HCT116 (cell line): ENCODE measurements at regions not wholly inside any gene's neighbourhood (a gene's known extent, or its start where the extent isn't known, plus 50 kb on each side); places are given as distances from the start of the nearest gene placed in this dataset.

ENCODE experiments used
- ATAC-seq: fragments of 200-7000 bp; cut with Tn5 transposase; 2 replicates; pipeline ENCODE4 v1.9.1; 2020; ENCODE audit warnings: mild to moderate bottlenecking, moderate library complexity
- BruUV-seq: library from RNA; stranded (reverse); fragments of 400-500 nt; replicated peaks from 2 replicates; lab custom pipeline; 2021; lab: Mats Ljungman, UMichigan
- CTCF ChIA-PET: fragments of 300-600 bp; sonication (Branson Sonifier 250); formaldehyde crosslinking; loops from one replicate; lab custom pipeline; 2021; ENCODE audit warnings: antibody characterized with exemption; lab: Charles Lee
- POLR2A ChIA-PET: fragments of 300-600, 350-600 bp; sonication (Branson Sonifier 250); formaldehyde crosslinking; loops from one replicate; lab custom pipeline; 2021; ENCODE audit warnings: antibody characterized with exemption; lab: Charles Lee
- RAD21 ChIA-PET, 2 experiments: fragments of 300-600 bp; sonication (Branson Sonifier 250); formaldehyde crosslinking; loops; one replicate each; lab custom pipeline; 2023; ENCODE audit warnings: low total read pairs in 2 of 2; ENCODE audit not compliant: uncharacterized antibody in 2 of 2, unreplicated experiment in 2 of 2, low non-redundant PET in 1 of 2; lab: Charles Lee
- DNase-seq: peaks from one replicate; pipeline ENCODE4 v3.0.0-alpha.2; 2010; ENCODE audit warnings: low read depth, low spot score
- H2AFZ ChIP-seq: fragments of 200-600 bp; shearing (Covaris generic), sonication (generic); 2 replicates; pipeline ENCODE4 v1.6.1; 2017; ENCODE audit warnings: low read depth, mixed run types, mixed read lengths, antibody characterized with exemption, low read length; ENCODE audit not compliant: poor library complexity, severe bottlenecking
- H3K27ac ChIP-seq: 2 replicates; pipeline ENCODE4 v1.5.1; 2012; ENCODE audit warnings: low read depth, low read length
- H3K27me3 ChIP-seq: fragments of 200-600 bp; sonication (generic); 2 replicates; pipeline ENCODE4 v1.6.1; 2016; ENCODE audit warnings: mixed run types, low read length, mixed read lengths; ENCODE audit not compliant: insufficient read depth
- H3K36me3 ChIP-seq, 2 experiments: fragments of 200-500 bp in 1 of 2; fragments of 200-600 bp in 1 of 2; sonication (Bioruptor generic) in 1 of 2; sonication (generic) in 1 of 2; 2 replicates each; pipeline versions ENCODE4 v1.5.1 to v1.6.1; 2014 to 2016; ENCODE audit warnings: low read length in 2 of 2, inconsistent platforms in 1 of 2, mixed read lengths in 1 of 2, mixed run types in 1 of 2; ENCODE audit not compliant: insufficient read depth in 2 of 2, control insufficient read depth in 1 of 2
- H3K4me1 ChIP-seq, 2 experiments: fragments of 200-600 bp in 1 of 2; sonication (generic) in 1 of 2; 2 replicates each; pipeline versions ENCODE4 v1.5.1 to v1.6.1; 2012 to 2017; ENCODE audit warnings: low read length in 2 of 2, inconsistent platforms in 1 of 2, mild to moderate bottlenecking in 1 of 2, mixed read lengths in 1 of 2, mixed run types in 1 of 2, moderate library complexity in 1 of 2; ENCODE audit not compliant: insufficient read depth in 2 of 2, control insufficient read depth in 1 of 2
- H3K4me2 ChIP-seq: fragments of 200-600 bp; sonication (generic); 2 replicates; pipeline ENCODE4 v1.6.1; 2017; ENCODE audit warnings: mixed run types, low read length, mixed read lengths
- H3K4me3 ChIP-seq, 2 experiments: fragments of 200-600 bp in 1 of 2; sonication (generic) in 1 of 2; replicated peaks in 1 of 2; 2 replicates each; pipeline ENCODE4 v1.5.1; 2011 to 2016; ENCODE audit warnings: low read length in 2 of 2, control low read depth in 1 of 2, low read depth in 1 of 2, mild to moderate bottlenecking in 1 of 2, mixed read lengths in 1 of 2, mixed run types in 1 of 2
- H3K79me2 ChIP-seq: fragments of 200-600 bp; sonication (generic); 2 replicates; pipeline ENCODE4 v1.6.1; 2017; ENCODE audit warnings: mild to moderate bottlenecking, mixed run types, low read length, moderate library complexity, mixed read lengths; ENCODE audit not compliant: insufficient read depth
- H3K9ac ChIP-seq: fragments of 200-600 bp; sonication (generic); 2 replicates; pipeline ENCODE4 v1.6.1; 2016; ENCODE audit warnings: low read length, mixed read lengths
- H3K9me2 ChIP-seq: fragments of 200-600 bp; sonication (generic), shearing (Covaris generic); 2 replicates; pipeline ENCODE4 v1.6.1; 2017; ENCODE audit warnings: mixed run types, mild to moderate bottlenecking, moderate library complexity; ENCODE audit not compliant: insufficient read depth
- H3K9me3 ChIP-seq, 2 experiments: fragments of 200-500 bp in 1 of 2; fragments of 200-600 bp in 1 of 2; sonication (Bioruptor generic) in 1 of 2; sonication (generic) in 1 of 2; 2 replicates each; pipeline ENCODE4 v1.6.1; 2014 to 2017; ENCODE audit warnings: low read length in 2 of 2, mixed read lengths in 2 of 2, inconsistent platforms in 1 of 2, low read depth in 1 of 2, mild to moderate bottlenecking in 1 of 2, mixed run types in 1 of 2, moderate library complexity in 1 of 2; ENCODE audit not compliant: control insufficient read depth in 1 of 2, insufficient read depth in 1 of 2
- H4K20me1 ChIP-seq: fragments of 200-600 bp; sonication (generic), shearing (Covaris generic); 2 replicates; pipeline ENCODE4 v1.6.1; 2017; ENCODE audit warnings: mixed run types, mild to moderate bottlenecking, moderate library complexity; ENCODE audit not compliant: insufficient read depth
- CBX3 ChIP-seq: IDR thresholded peaks from 2 replicates; pipeline ENCODE4 v1.6.1; 2012; ENCODE audit warnings: low read depth
- CTCF ChIP-seq, 3 experiments: fragments of 200-600 bp in 1 of 3; sonication (generic) in 1 of 3; IDR thresholded peaks in 2 of 3; conservative IDR thresholded peaks in 1 of 3; 2 replicates each; pipeline ENCODE4 v1.5.1; 2012 to 2017; ENCODE audit warnings: low read depth in 2 of 3, low read length in 2 of 3, antibody characterized with exemption in 1 of 3, borderline replicate concordance in 1 of 3, control low read depth in 1 of 3, mild to moderate bottlenecking in 1 of 3, mixed read lengths in 1 of 3, mixed run types in 1 of 3, moderate library complexity in 1 of 3; ENCODE audit not compliant: insufficient read depth in 1 of 3
- JUND ChIP-seq: IDR thresholded peaks from 2 replicates; pipeline ENCODE4 v1.6.1; 2012
- SIN3A ChIP-seq: IDR thresholded peaks from 2 replicates; pipeline ENCODE4 v1.6.1; 2012; ENCODE audit warnings: low read depth
- ZBTB33 ChIP-seq: IDR thresholded peaks from 2 replicates; pipeline ENCODE4 v1.6.1; 2011; ENCODE audit warnings: mild to moderate bottlenecking, low read length, moderate library complexity; ENCODE audit not compliant: insufficient replicate concordance; ENCODE audit errors: extremely low read depth
- ZNF274 ChIP-seq: fragments of 200-500 bp; sonication (Bioruptor generic); IDR thresholded peaks from 2 replicates; pipeline ENCODE4 v1.6.1; 2014; ENCODE audit warnings: mild to moderate bottlenecking, low read depth, low read length, inconsistent platforms
- intact Hi-C: fragments of 100-400 bp; cut with micrococcal nuclease; formaldehyde crosslinking; loops from 2 replicates; pipeline ENCODE4 v1.10.0; 2022

- no peaks in the 10 kb centered on the region for H3K9me2 ChIP-seq
- TF ChIP-seq SIN3A (no peak), ZNF274 (no peak), CBX3 (no peak), ZBTB33 (no peak), CTCF (IDR thresholded peaks at IDR 0.05 in 2 of 3, conservative IDR thresholded peaks at IDR 0.05 in 1 of 3; ENCODE audit: borderline replicate concordance in 1 of 3, insufficient read depth in 1 of 3, low read depth in 2 of 3, low read length in 2 of 3) (no peak), JUND (no peak)
- CTCF ChIA-PET: no interaction called here
These were observed 230.1 kb upstream of the RAB4A start for GRCh38 chr1:229040630-229041358.

More at GRCh38 chr1:229040630-229041358, 230.1 kb upstream of the RAB4A start:
- Histone ChIP-seq H3K9me3 (no peaks in the 10 kb centered on the region), H3K9ac (no peak overlapping the region), H3K4me1 (no peaks in the 10 kb centered on the region), H2AFZ (no peak overlapping the region), H3K4me2 (no peak overlapping the region), H3K4me3 (no peak overlapping the region), H3K27ac (no peak overlapping the region), H4K20me1 (no peaks in the 10 kb centered on the region), H3K27me3 (peaks cover 39% of the 10 kb centered on the region), H3K79me2 (no peaks in the 10 kb centered on the region), H3K36me3 (no peaks in the 10 kb centered on the region)
- DNase-seq (no peak), ATAC-seq (no peak)
- no TSS peak for BruUV-seq
- intact Hi-C loops: no loop called here
- ChIA-PET RAD21 (no interaction called here), POLR2A (no interaction called here)
